BJ (cell line): ENCODE measurements at regions not wholly inside any gene's neighbourhood (a gene's known extent, or its start where the extent isn't known, plus 50 kb on each side); places are given as distances from the start of the nearest gene placed in this dataset.

Experiments
- CTCF ChIA-PET: fragments of 350-600 bp; formaldehyde crosslinking; extraction: SDS; loops from one replicate; lab custom pipeline; 2021; ENCODE audit warnings: antibody characterized with exemption, inconsistent platforms; lab: Yijun Ruan, JAX
- POLR2A ChIA-PET: fragments of 300-600 bp; sonication (Branson Sonifier 250); formaldehyde crosslinking; extraction: SDS; loops from one replicate; lab custom pipeline; 2021; ENCODE audit warnings: antibody characterized with exemption; lab: Charles Lee
- DNase-seq: peaks from one replicate; pipeline ENCODE4 v3.0.0-alpha.2; 2011; ENCODE audit warnings: low read depth
- H3K27me3 ChIP-seq: 2 replicates; pipeline ENCODE4 v1.6.0; 2011; ENCODE audit warnings: low read length; ENCODE audit not compliant: control insufficient read depth, insufficient read depth
- H3K36me3 ChIP-seq: 2 replicates; pipeline ENCODE4 v1.5.1; 2011; ENCODE audit warnings: low read length; ENCODE audit not compliant: control insufficient read depth, insufficient read depth
- H3K4me3 ChIP-seq: 2 replicates; pipeline ENCODE4 v1.5.1; 2011; ENCODE audit warnings: low read depth, mild to moderate bottlenecking, control low read depth, low read length
- CTCF ChIP-seq: IDR thresholded peaks from 2 replicates; pipeline ENCODE4 v1.5.1; 2011; ENCODE audit warnings: low read depth, mild to moderate bottlenecking, control low read depth, inconsistent platforms, low read length, moderate library complexity; ENCODE audit not compliant: insufficient read depth

GRCh38 chr5:125200866-125201373, 454.5 kb upstream of the ZNF608 start:
- Histone ChIP-seq H3K4me3 (no peak overlapping the region; the same call in 1 of the 2 replicates), H3K36me3 (no peaks in the 10 kb centered on the region), H3K27me3 (no peaks in the 10 kb centered on the region)
- CTCF ChIA-PET = interaction anchor here (0.8 to 2.3 kb wide), 3 partner anchors 10 to 50 kb away, joined by 3 to 6 read pairs (median 6); no protein-coding TSS in a partner anchor
- DNase-seq = no peak
- POLR2A ChIA-PET = no interaction called here
- TF ChIP-seq CTCF = no peak

- Histone ChIP-seq H3K27me3 (no peaks in the 10 kb centered on the region), H3K4me3 (no peak overlapping the region), H3K36me3 (no peaks in the 10 kb centered on the region)
- POLR2A ChIA-PET = no interaction called here
- CTCF ChIA-PET = interaction anchor here (0.8 to 2.3 kb wide), 3 partner anchors 11 to 51 kb away, joined by 3 to 6 read pairs (median 6); no protein-coding TSS in a partner anchor
- TF ChIP-seq CTCF = no peak
- no peak for DNase-seq
Observed at GRCh38 chr5:125201446-125202052, 455.1 kb upstream of the ZNF608 start.

- Histone ChIP-seq H3K4me3 (no peak overlapping the region), H3K36me3 (no peaks in the 10 kb centered on the region), H3K27me3 (no peaks in the 10 kb centered on the region)
- no peak for DNase-seq
- no peak for TF ChIP-seq CTCF
- ChIA-PET POLR2A (no interaction called here), CTCF (no interaction called here)
Observed at GRCh38 chr5:125202353-125202752, 455.9 kb upstream of the ZNF608 start.

- H3K36me3 ChIP-seq = no peaks in the 10 kb centered on the region
- ChIA-PET POLR2A (no interaction called here), CTCF (no interaction called here)
- H3K4me3 ChIP-seq = no peak overlapping the region
- TF ChIP-seq CTCF = no peak
- H3K27me3 ChIP-seq = no peaks in the 10 kb centered on the region
- no peak for DNase-seq
Observed at GRCh38 chr5:125202871-125203438, 456.5 kb upstream of the ZNF608 start.

GRCh38 chr5:125203912-125204311, 457.5 kb upstream of the ZNF608 start:
- TF ChIP-seq CTCF = no peak
- CTCF ChIA-PET = no interaction called here
- Histone ChIP-seq H3K27me3 (no peaks in the 10 kb centered on the region), H3K36me3 (no peaks in the 10 kb centered on the region), H3K4me3 (no peak overlapping the region)
- POLR2A ChIA-PET = no interaction called here
- DNase-seq = no peak
